RWPE2 (cell line): ENCODE measurements at regions not wholly inside any gene's neighbourhood (a gene's known extent, or its start where the extent isn't known, plus 50 kb on each side); places are given as distances from the start of the nearest gene placed in this dataset.

Experiments
- ATAC-seq: fragments of 200-7000 bp; cut with Tn5 transposase; 3 replicates; pipeline ENCODE4 v1.9.1; 2021; ENCODE audit warnings: low read depth
- DNase-seq: peaks from one replicate; pipeline ENCODE4 v3.0.0-alpha.2; 2020; ENCODE audit warnings: low spot score
- H3K27ac ChIP-seq: fragments of 450-650 bp; 2 replicates; pipeline ENCODE4 v1.5.1; 2017; ENCODE audit warnings: mild to moderate bottlenecking; ENCODE audit not compliant: poor library complexity, severe bottlenecking
- H3K27me3 ChIP-seq: fragments of 250-450 bp; sonication (Bioruptor Pico); 2 replicates; pipeline ENCODE4 v1.5.1; 2021; ENCODE audit warnings: mild to moderate bottlenecking, moderate library complexity; ENCODE audit not compliant: insufficient read depth, poor library complexity, severe bottlenecking
- H3K36me3 ChIP-seq: fragments of 250-450 bp; sonication (Bioruptor Pico); 2 replicates; pipeline ENCODE4 v1.5.1; 2020; ENCODE audit warnings: low read depth, mild to moderate bottlenecking, moderate library complexity
- H3K4me1 ChIP-seq: fragments of 250-450 bp; sonication (Bioruptor Pico); 2 replicates; pipeline ENCODE4 v1.5.1; 2021; ENCODE audit warnings: mild to moderate bottlenecking, moderate library complexity; ENCODE audit not compliant: insufficient read depth, poor library complexity, severe bottlenecking
- H3K4me3 ChIP-seq: fragments of 250-450 bp; sonication (Bioruptor Pico); 2 replicates; pipeline ENCODE4 v1.5.1; 2021; ENCODE audit warnings: mild to moderate bottlenecking, moderate library complexity; ENCODE audit not compliant: severe bottlenecking
- H3K9me3 ChIP-seq: fragments of 250-450 bp; sonication (Bioruptor Pico); 2 replicates; pipeline ENCODE4 v1.5.1; 2021; ENCODE audit warnings: mild to moderate bottlenecking, moderate library complexity; ENCODE audit not compliant: severe bottlenecking
- TF ChIP-seq, protein P1 (sequence below): fragments of 450-650 bp; IDR thresholded peaks from one replicate; pipeline ENCODE4 v1.5.1; 2017; ENCODE audit warnings: mild to moderate bottlenecking, moderate library complexity; ENCODE audit not compliant: poor library complexity, severe bottlenecking

DNA sequence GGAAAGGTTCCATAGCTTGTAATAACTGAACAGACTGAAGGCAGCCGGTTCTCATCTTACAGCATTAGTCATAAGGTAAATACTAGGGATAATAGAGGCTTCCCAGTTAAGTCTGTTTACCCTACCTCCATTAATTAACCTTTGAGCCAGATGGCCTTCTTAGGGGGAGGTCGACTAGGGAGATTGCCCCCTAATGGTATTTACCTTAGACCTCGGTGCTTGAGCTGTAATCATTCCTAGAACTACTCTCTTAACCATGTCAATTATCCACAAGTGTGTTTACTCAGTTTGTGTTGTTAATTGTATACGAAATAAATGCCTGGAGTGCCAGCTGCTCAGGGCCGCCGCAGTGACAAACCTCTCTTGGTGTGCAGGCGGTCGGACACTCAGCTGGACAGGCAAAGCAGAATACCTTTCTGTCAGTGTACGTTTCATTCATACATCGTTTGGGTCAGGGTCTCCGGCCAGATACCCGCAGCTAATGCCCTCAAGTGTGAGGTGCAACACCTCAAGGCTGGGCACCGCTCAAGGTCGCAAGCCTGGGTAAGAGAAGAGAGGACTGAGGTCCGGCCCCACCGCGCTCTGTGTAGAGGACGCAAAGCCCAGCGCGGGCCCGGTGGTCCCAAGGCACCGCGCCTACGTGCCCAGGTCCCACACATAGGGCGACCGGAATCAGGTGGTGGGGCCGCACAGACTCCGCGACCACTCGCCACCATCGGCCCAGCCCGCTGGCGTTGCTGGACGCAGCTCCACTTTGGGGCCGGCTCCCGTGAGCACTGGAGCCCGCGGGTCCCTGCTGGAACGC lies 931.0 kb downstream of the NLGN4Y start:
- ATAC-seq (peak; percentile 50), DNase-seq (no peak)
- Histone ChIP-seq H3K9me3 (no peaks in the 10 kb centered on the region), H3K4me1 (peaks cover 13% of the 10 kb centered on the region), H3K4me3 (peak overlapping the region; percentile 43), H3K27ac (peak overlapping the region; percentile 59), H3K36me3 (no peaks in the 10 kb centered on the region), H3K27me3 (no peaks in the 10 kb centered on the region)
- TF ChIP-seq, protein P1, sequence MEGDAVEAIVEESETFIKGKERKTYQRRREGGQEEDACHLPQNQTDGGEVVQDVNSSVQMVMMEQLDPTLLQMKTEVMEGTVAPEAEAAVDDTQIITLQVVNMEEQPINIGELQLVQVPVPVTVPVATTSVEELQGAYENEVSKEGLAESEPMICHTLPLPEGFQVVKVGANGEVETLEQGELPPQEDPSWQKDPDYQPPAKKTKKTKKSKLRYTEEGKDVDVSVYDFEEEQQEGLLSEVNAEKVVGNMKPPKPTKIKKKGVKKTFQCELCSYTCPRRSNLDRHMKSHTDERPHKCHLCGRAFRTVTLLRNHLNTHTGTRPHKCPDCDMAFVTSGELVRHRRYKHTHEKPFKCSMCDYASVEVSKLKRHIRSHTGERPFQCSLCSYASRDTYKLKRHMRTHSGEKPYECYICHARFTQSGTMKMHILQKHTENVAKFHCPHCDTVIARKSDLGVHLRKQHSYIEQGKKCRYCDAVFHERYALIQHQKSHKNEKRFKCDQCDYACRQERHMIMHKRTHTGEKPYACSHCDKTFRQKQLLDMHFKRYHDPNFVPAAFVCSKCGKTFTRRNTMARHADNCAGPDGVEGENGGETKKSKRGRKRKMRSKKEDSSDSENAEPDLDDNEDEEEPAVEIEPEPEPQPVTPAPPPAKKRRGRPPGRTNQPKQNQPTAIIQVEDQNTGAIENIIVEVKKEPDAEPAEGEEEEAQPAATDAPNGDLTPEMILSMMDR, result peak; percentile 1

DNA sequence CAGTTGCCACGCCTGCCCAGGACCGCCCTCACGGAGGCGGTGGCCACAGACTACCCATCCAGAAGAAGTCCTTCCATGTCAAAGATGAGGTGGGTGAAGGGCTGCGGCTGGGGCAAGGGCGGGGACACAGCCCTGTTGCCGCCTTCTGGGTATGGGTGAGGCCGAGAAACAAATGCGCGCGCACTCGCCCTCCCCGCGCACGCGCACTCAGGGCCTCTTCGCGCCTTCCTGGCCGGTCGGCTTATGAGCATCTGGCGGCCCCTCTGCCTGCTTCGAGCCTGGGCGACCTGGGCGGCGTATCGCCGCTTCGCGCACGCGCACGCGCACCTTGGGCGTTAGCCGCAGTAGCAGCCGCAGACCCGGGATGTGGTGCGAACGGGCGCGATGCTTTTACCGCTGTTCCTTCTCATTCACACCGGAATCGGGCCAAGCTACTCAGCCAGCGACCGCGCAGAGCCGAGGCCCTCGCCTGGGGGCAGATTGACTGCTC lies 931.7 kb downstream of the NLGN4Y start:
- ATAC-seq (peak; percentile 93), DNase-seq (peak; percentile 91)
- TF ChIP-seq, protein P1, result no peak
- Histone ChIP-seq H3K4me3 (peak overlapping the region; percentile 43), H3K27me3 (no peaks in the 10 kb centered on the region), H3K4me1 (peaks cover 13% of the 10 kb centered on the region), H3K27ac (peak overlapping the region; percentile 59), H3K36me3 (no peaks in the 10 kb centered on the region), H3K9me3 (no peaks in the 10 kb centered on the region)

DNA sequence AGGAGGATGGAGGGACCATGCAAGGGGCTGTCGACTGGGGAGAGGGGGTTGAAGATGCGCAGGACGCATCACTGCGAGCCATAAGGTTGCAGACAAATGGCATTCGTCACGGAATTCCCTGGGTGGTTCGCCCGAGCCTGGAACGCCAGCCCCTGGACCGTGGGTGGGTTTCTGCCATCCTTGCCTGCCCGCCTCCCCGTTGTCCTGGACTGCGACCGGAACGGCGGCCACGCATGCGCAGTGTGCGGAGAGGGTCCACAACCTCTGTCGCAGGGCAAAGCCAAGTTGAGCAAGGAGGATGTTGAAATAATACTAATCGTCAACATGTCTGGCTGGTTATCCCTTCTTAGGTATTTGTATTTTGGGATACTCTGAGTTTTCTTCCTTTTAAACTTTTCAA lies 932.2 kb downstream of the NLGN4Y start:
- no peak for DNase-seq
- H3K9me3 ChIP-seq, result no peaks in the 10 kb centered on the region
- TF ChIP-seq, protein P1, result no peak
- peak overlapping the region; percentile 59 for H3K27ac ChIP-seq
- H3K4me3 ChIP-seq, result peak overlapping the region; percentile 43
- H3K4me1 ChIP-seq, result peaks cover 13% of the 10 kb centered on the region
- H3K36me3 ChIP-seq, result no peaks in the 10 kb centered on the region
- no peaks in the 10 kb centered on the region for H3K27me3 ChIP-seq
- ATAC-seq, result peak; percentile 1; the same call in 2 of the 3 replicates

DNA sequence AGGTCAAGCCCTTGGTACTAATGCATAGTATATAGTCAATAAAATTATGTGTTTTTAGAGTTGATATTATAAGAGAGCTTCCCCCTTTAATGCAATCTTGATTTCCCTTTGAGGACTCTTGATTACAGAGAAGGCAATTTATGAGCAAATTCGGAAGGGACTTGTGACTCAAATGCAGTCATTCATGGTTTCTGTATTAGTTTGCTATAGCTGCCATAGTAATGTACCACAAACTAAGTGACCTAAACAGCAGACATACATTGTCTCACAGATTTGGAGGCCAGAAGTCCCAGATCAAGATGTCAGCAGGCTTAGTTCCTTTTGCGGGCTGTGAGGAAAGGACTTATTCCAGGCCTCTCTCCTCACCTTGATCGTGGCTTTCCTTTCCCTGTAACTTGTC lies 933.4 kb downstream of the NLGN4Y start:
- H3K4me3 ChIP-seq, result no peak overlapping the region
- no peaks in the 10 kb centered on the region for H3K36me3 ChIP-seq
- DNase-seq, result no peak
- no peaks in the 10 kb centered on the region for H3K9me3 ChIP-seq
- H3K27me3 ChIP-seq, result no peaks in the 10 kb centered on the region
- peaks cover 13% of the 10 kb centered on the region for H3K4me1 ChIP-seq
- H3K27ac ChIP-seq, result no peak overlapping the region
- TF ChIP-seq, protein P1, result no peak
- no peak for ATAC-seq

DNA sequence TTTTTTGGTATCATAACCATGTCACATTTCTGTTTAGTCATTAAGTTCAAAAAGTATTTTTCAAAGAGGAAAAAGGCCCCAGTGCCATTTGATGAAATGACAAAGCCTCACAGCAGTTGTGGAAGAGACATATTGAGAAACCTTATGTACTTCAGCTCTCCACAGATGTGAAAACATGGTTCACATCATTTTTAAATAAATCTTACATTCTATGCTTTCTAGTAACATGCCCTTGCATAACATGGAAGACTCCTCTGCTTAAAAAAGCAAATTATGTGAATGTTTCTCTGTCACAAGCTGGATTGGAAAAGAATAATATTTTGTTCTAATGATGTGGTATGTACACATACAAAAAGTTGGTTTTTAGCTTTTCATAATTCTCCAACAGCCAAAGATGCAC lies 934.1 kb downstream of the NLGN4Y start:
- ATAC-seq (no peak), DNase-seq (no peak)
- no peaks in the 10 kb centered on the region for H3K36me3 ChIP-seq
- no peak overlapping the region for H3K4me3 ChIP-seq
- no peaks in the 10 kb centered on the region for H3K27me3 ChIP-seq
- no peaks in the 10 kb centered on the region for H3K9me3 ChIP-seq
- H3K27ac ChIP-seq, result no peak overlapping the region
- peaks cover 13% of the 10 kb centered on the region for H3K4me1 ChIP-seq
- TF ChIP-seq, protein P1, result no peak
